ENCODE measurements at regions not wholly inside any gene's neighbourhood (a gene's known extent, or its start where the extent isn't known, plus 50 kb on each side); places are given as distances from the start of the nearest gene placed in this dataset.
"Not testable (repeated sequence)": the region's sequence is repeated elsewhere in the genome, so short reads cannot be mapped to it uniquely, and the experiment has no call there.

- DNase-seq; H3K27ac Mint-ChIP-seq; ATAC-seq (replicated peaks); H3K4me1 Mint-ChIP-seq; H3K4me3 Mint-ChIP-seq: not testable (repeated sequence)
- H3K36me3 Mint-ChIP-seq = peaks cover 10 to 16% of the 10 kb centered on the region in 2 donors
- H3K27me3 Mint-ChIP-seq = peaks cover 16 to 38% of the 10 kb centered on the region in 2 donors
- peaks cover 30 to 35% of the 10 kb centered on the region in 2 donors for H3K9me3 Mint-ChIP-seq
Observed at GRCh38 chr16:31581065-31581464, 53.4 kb downstream of the AHSP start.

GRCh38 chr16:31601737-31602384 is 74.2 kb downstream of the AHSP start:
- not testable (repeated sequence) for H3K4me3 Mint-ChIP-seq; ATAC-seq (replicated peaks); H3K27ac Mint-ChIP-seq; DNase-seq; H3K4me1 Mint-ChIP-seq
- Mint-ChIP-seq H3K9me3 (peaks cover 33 to 43% of the 10 kb centered on the region in 2 donors), H3K27me3 (peaks cover 7 to 17% of the 10 kb centered on the region in 2 donors), H3K36me3 (peaks cover 6 to 14% of the 10 kb centered on the region in 2 donors)

GRCh38 chr16:31618130-31618529 is 90.4 kb downstream of the AHSP start:
- H3K4me3 Mint-ChIP-seq = no peak overlapping the region
- DNase-seq = no peak
- H3K27me3 Mint-ChIP-seq = peaks cover 24 to 27% of the 10 kb centered on the region in 2 donors
- H3K4me1 Mint-ChIP-seq = no peaks in the 10 kb centered on the region
- no peaks in the 10 kb centered on the region for H3K36me3 Mint-ChIP-seq
- peaks cover 19 to 21% of the 10 kb centered on the region in 2 donors for H3K9me3 Mint-ChIP-seq
- no peak for ATAC-seq (replicated peaks)
- no peak overlapping the region for H3K27ac Mint-ChIP-seq

GRCh38 chr16:31636433-31636832 is 108.7 kb downstream of the AHSP start:
- DNase-seq (no peak), ATAC-seq (replicated peaks) (no peak)
- Mint-ChIP-seq H3K4me1 (no peaks in the 10 kb centered on the region), H3K9me3 (peaks cover 0 to 7% of the 10 kb centered on the region in 2 donors), H3K27ac (no peak overlapping the region), H3K36me3 (no peaks in the 10 kb centered on the region), H3K27me3 (peaks cover 19 to 30% of the 10 kb centered on the region in 2 donors), H3K4me3 (no peak overlapping the region)

GRCh38 chr16:31641279-31641678 is 113.6 kb downstream of the AHSP start:
- Mint-ChIP-seq H3K27ac (no peak overlapping the region), H3K4me3 (no peak overlapping the region), H3K36me3 (no peaks in the 10 kb centered on the region), H3K27me3 (peaks cover 30 to 36% of the 10 kb centered on the region in 2 donors), H3K4me1 (no peaks in the 10 kb centered on the region), H3K9me3 (peaks cover 0 to 3% of the 10 kb centered on the region in 2 donors)
- no peak for ATAC-seq (replicated peaks)
- DNase-seq = no peak

GRCh38 chr16:31655674-31656073 is 128.0 kb downstream of the AHSP start:
- not testable (repeated sequence) for H3K36me3 Mint-ChIP-seq; H3K4me3 Mint-ChIP-seq; ATAC-seq (replicated peaks); DNase-seq; H3K4me1 Mint-ChIP-seq; H3K27ac Mint-ChIP-seq
- Mint-ChIP-seq H3K9me3 (peaks cover 11 to 13% of the 10 kb centered on the region in 2 donors), H3K27me3 (peaks cover 18 to 24% of the 10 kb centered on the region in 2 donors)

- peaks cover 8 to 15% of the 10 kb centered on the region in 2 donors for H3K27me3 Mint-ChIP-seq
- H3K9me3 Mint-ChIP-seq = peaks cover 21 to 29% of the 10 kb centered on the region in 2 donors
- no peak overlapping the region for H3K4me3 Mint-ChIP-seq
- H3K4me1 Mint-ChIP-seq = peaks cover 0 to 1% of the 10 kb centered on the region in 2 donors
- DNase-seq (no peak), ATAC-seq (replicated peaks) (no peak)
- no peak overlapping the region for H3K27ac Mint-ChIP-seq
- H3K36me3 Mint-ChIP-seq = peaks cover 3 to 8% of the 10 kb centered on the region in 2 donors
Observed at GRCh38 chr16:31664683-31665482, 137.2 kb downstream of the AHSP start.

- H3K4me3 Mint-ChIP-seq = no peak overlapping the region
- peaks cover 0 to 3% of the 10 kb centered on the region in 2 donors for H3K36me3 Mint-ChIP-seq
- peaks cover 1 to 8% of the 10 kb centered on the region in 2 donors for H3K4me1 Mint-ChIP-seq
- ATAC-seq (replicated peaks) (no peak), DNase-seq (no peak)
- peaks cover 19 to 36% of the 10 kb centered on the region in 2 donors for H3K27me3 Mint-ChIP-seq
- H3K27ac Mint-ChIP-seq = no peak overlapping the region
- H3K9me3 Mint-ChIP-seq = peaks cover 9 to 14% of the 10 kb centered on the region in 2 donors
Observed at GRCh38 chr16:31674686-31675085, 147.0 kb downstream of the AHSP start.

GRCh38 chr16:31676731-31677130 is 149.0 kb downstream of the AHSP start:
- DNase-seq (no peak), ATAC-seq (replicated peaks) (no peak)
- no peak overlapping the region for H3K27ac Mint-ChIP-seq
- peaks cover 21 to 30% of the 10 kb centered on the region in 2 donors for H3K27me3 Mint-ChIP-seq
- H3K4me1 Mint-ChIP-seq = peaks cover 1 to 8% of the 10 kb centered on the region in 2 donors
- H3K9me3 Mint-ChIP-seq = peaks cover 0 to 3% of the 10 kb centered on the region in 2 donors
- no peak overlapping the region for H3K4me3 Mint-ChIP-seq
- H3K36me3 Mint-ChIP-seq = no peaks in the 10 kb centered on the region

- Mint-ChIP-seq H3K4me1 (peaks cover 1 to 8% of the 10 kb centered on the region in 2 donors), H3K36me3 (no peaks in the 10 kb centered on the region), H3K4me3 (no peak overlapping the region), H3K27me3 (peaks cover 16 to 23% of the 10 kb centered on the region in 2 donors), H3K27ac (no peak overlapping the region), H3K9me3 (peaks cover 0 to 3% of the 10 kb centered on the region in 2 donors)
- DNase-seq (no peak), ATAC-seq (replicated peaks) (no peak)
Observed at GRCh38 chr16:31678649-31679325, 151.1 kb downstream of the AHSP start.

GRCh38 chr16:31689331-31689730 is 161.6 kb downstream of the AHSP start:
- not testable (repeated sequence) for H3K36me3 Mint-ChIP-seq; DNase-seq; H3K4me1 Mint-ChIP-seq; H3K27ac Mint-ChIP-seq; ATAC-seq (replicated peaks); H3K4me3 Mint-ChIP-seq
- Mint-ChIP-seq H3K9me3 (peaks cover 7 to 11% of the 10 kb centered on the region in 2 donors), H3K27me3 (peaks cover 15 to 17% of the 10 kb centered on the region in 2 donors)

GRCh38 chr16:31692338-31692737 is 164.6 kb downstream of the AHSP start:
- not testable (repeated sequence) for H3K4me3 Mint-ChIP-seq; DNase-seq; H3K9me3 Mint-ChIP-seq; H3K27ac Mint-ChIP-seq; ATAC-seq (replicated peaks); H3K27me3 Mint-ChIP-seq; H3K36me3 Mint-ChIP-seq; H3K4me1 Mint-ChIP-seq

- no peak for ATAC-seq (replicated peaks)
- peaks cover 3 to 4% of the 10 kb centered on the region in 2 donors for H3K9me3 Mint-ChIP-seq
- no peak for DNase-seq
- no peak overlapping the region for H3K4me3 Mint-ChIP-seq
- no peaks in the 10 kb centered on the region for H3K4me1 Mint-ChIP-seq
- no peaks in the 10 kb centered on the region for H3K27me3 Mint-ChIP-seq
- no peak overlapping the region for H3K27ac Mint-ChIP-seq
- peaks cover 0 to 2% of the 10 kb centered on the region in 2 donors for H3K36me3 Mint-ChIP-seq
Observed at GRCh38 chr16:31693733-31694132, 166.0 kb downstream of the AHSP start.

- Mint-ChIP-seq H3K4me3 (no peak overlapping the region), H3K36me3 (peaks cover 0 to 2% of the 10 kb centered on the region in 2 donors), H3K4me1 (no peaks in the 10 kb centered on the region), H3K9me3 (peaks cover 3 to 4% of the 10 kb centered on the region in 2 donors), H3K27ac (no peak overlapping the region), H3K27me3 (no peaks in the 10 kb centered on the region)
- ATAC-seq (replicated peaks) = no peak
- no peak for DNase-seq
Observed at GRCh38 chr16:31694461-31694860, 166.8 kb downstream of the AHSP start.
